NCI-H69 (cell line): ENCODE measurements at regions not wholly inside any gene's neighbourhood (a gene's known extent, or its start where the extent isn't known, plus 50 kb on each side); places are given as distances from the start of the nearest gene placed in this dataset.
"Not testable (repeated sequence)": the region's sequence is repeated elsewhere in the genome, so short reads cannot be mapped to it uniquely, and the experiment has no call there.

Source experiments
- DNase-seq: peaks from one replicate; lab custom pipeline; 2025; lab: John Stamatoyannopoulos, UW

DNA sequence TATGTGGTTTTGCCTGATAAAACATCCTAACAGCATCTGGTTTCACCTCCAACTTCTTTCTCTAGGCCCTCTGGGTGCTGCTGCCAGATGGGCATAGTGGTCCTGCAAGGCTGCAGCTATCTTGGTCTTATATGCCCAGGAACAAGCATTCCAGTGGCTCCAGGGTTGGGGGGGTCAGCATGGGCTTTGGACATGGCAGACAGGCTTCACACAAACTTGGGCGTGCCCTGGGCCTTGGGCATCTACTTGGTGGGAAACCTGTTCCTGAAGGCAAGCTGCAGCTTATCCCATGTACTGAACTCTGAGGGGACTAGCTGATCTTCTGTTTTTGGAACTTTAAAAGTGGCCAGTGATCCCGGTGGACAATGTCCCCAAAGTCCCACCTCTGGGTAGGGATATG, 54.9 kb upstream of the ZNF678 start:
- DNase-seq, result no peak

DNA sequence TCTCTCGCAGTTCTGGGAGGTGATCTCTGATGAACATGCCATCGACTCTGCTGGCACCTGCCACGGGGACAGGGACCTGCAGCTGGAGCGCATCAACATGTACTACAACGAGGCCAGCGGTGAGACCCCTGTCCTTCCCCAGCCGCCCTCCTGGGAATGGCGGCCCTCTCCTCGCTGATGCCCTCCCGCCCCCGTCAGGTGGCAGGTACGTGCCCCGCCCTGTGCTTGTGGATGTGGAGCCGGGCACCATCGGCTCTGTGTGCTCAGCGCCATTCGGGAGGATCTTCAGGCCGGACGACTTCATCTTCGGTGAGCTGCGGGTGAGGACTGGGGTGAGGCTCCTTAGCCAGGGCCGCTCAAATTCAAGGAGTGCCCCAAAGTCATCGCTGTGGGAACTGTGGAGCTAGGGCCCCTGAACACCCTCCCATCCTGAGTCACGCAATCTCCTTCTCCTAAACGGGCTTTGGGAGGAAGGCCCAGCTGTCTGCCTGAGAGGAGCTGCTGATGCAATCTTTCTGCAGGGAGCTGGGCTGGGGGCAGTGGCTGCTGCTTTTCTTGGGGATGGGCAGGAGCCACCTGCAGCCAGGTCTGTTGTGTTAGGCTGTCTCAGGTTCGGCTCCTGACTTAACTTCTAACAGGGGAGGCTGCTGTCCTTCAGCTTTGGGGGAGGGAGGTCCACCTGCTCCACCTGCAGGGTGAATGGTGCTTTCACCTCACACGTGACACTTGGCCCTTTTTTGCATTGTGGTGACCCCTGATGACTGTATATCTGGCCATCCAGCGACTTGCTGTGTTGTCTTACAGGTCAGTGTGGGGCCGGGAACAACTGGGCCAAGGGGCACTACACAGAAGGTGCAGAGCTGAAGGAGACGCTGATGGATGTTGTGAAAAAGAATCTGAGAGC, 56.6 kb upstream of the ZNF678 start:
- DNase-seq, result not testable (repeated sequence)

DNA sequence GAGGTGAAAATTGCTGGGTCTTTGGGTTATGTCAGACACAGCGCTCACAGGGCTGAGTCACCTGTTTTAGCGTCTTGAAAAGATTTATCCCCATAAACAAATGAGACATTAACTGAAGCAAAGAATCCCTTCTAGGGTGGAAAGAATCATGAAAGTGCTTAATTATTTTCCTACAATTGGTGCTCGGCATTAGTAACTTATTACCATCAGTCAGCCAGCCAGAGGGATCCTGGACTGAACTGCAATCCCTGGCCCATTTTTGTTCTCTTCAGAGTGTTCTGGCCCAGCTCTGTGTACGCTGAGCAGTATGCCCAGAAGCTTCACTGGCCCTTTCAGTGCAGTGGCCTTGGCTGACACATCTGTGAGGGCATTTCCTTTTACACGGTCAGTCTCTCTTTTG, 67.3 kb upstream of the ZNF678 start:
- not testable (repeated sequence) for DNase-seq

DNA sequence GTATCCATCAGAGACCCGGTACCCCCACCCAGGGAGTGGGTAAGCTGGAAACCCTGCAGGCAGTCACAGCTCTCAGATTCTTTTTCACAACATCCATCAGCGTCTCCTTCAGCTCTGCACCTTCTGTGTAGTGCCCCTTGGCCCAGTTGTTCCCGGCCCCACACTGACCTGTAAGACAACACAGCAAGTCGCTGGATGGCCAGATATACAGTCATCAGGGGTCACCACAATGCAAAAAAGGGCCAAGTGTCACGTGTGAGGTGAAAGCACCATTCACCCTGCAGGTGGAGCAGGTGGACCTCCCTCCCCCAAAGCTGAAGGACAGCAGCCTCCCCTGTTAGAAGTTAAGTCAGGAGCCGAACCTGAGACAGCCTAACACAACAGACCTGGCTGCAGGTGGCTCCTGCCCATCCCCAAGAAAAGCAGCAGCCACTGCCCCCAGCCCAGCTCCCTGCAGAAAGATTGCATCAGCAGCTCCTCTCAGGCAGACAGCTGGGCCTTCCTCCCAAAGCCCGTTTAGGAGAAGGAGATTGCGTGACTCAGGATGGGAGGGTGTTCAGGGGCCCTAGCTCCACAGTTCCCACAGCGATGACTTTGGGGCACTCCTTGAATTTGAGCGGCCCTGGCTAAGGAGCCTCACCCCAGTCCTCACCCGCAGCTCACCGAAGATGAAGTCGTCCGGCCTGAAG, 69.3 kb upstream of the ZNF678 start:
- DNase-seq, result not testable (repeated sequence)

DNA sequence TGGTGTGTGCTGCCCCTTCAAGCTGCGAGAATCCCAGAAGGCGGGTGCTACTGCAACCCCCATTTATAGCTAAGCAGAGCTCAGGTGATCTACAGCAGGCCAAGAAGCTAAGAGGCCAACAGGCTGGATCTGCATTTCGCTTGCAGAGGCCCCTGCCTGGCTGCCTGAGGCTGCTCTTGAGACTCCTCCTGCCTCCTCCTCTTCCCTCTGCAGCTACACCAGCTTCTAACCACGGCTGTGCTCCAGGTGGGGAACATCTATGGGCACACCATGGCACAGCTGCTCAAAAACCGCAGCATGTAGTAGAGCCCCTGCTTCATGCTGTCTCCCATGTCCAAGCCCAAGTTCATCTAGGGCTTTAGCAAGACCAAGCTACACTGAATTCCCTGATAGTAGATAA, 72.9 kb upstream of the ZNF678 start:
- DNase-seq, result no peak

DNA sequence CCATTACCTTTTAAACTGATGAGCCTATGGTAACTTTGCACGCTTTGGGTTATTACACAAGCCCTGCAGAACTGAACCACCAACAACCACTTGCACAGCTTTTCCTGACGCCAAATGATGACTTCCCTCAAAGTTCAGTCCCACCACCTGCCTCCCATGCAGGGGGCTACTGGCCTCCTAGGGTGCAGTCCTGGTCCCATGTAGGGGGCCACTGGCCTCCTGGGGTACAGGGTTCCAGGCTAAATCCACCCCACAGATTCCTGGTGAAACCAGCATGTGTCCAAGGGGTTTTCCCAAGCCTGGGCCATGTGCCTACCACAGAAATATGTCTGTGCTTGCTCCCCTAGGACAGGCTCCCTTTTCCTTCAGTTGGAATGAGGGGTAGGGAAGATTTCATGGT, 73.4 kb upstream of the ZNF678 start:
- DNase-seq, result no peak

DNA sequence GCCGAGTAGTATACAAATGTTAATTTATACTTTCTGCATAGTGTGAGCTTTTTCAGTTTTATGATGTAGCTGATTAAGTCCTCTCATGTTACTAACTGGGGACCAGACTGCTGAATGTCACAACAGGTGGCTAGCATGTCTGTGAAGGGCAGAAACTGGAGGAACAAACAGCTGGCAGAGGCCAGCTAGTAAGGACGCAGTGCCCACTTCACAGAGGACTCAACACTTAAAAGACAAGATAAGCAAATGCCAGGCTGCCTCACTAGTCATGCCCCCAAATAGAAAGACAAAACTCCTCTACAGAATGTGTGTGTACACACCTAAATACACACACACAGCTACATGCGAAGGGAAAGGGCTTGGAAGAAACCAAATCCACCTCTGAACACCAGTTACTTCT, 73.8 kb upstream of the ZNF678 start:
- DNase-seq, result no peak

DNA sequence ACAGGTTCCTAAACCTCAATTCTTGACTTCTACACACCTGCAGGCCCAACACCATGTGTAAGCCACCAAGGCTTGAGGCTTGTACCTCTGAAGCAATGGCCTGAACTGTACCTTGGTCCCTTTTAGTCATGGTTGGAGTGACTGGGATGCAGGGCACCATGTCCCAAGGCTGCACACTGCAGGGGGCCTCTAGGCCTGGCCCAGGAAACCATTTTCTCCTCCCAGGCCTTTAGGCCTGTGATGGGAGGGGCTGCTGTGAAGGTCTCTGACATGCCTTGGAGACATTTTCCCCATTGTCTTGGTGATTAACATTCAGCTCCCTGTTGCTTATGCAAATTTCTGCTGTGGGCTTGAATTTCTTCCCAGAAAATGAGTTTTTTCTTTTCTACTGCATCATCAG, 75.8 kb upstream of the ZNF678 start:
- no peak for DNase-seq

DNA sequence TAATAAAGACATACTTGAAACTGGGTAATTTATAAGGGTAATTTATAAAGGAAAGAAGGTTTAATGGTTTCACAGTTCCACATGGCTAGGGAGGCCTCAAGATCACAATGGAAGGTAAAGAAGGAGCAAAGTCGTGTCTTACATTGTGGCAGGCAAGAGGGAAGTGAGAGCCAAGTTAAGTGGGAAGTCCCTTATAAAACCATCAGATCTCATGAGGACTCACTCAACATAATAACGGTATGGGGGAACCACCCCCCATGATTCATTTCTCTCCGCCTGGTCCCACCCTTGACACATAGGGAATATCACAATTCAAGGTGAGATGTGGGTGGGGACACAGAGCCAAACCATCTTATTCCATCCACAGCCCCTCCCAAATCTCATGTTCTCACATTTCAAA, 76.8 kb upstream of the ZNF678 start:
- no peak for DNase-seq

DNA sequence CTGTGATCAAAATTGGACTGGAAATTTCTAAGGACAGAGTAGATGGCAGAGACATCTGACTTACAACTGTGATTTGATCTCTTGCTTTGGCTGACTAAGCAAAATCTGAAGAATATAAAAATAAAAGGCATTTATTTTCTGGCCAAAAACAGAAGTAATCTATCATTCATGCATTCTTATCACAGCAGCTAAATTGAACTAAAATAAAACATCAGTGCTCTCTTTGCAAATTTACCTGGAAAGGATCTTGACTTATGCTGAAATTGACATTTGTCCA, 81.4 kb upstream of the ZNF678 start:
- DNase-seq, result no peak

DNA sequence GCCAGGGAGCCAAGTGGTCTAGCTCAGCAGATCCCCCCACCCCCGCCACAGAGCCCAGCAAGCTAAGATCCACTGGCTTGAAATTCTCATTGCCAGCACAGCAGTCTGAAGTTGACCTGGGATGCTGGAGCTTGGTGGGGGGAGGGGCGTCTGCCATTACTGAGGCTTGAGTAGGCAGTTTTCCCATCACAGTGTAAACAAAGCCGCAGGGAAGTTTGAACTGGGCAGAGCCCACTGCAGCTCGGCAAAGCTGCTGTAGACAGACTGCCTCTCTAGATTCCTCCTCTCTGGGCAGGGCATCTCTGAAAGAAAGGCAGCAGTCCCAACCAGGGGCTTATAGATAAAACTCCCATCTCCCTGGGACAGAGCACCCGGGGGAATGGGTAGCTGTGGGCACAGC, 89.3 kb upstream of the ZNF678 start:
- peak; percentile 46 for DNase-seq

DNA sequence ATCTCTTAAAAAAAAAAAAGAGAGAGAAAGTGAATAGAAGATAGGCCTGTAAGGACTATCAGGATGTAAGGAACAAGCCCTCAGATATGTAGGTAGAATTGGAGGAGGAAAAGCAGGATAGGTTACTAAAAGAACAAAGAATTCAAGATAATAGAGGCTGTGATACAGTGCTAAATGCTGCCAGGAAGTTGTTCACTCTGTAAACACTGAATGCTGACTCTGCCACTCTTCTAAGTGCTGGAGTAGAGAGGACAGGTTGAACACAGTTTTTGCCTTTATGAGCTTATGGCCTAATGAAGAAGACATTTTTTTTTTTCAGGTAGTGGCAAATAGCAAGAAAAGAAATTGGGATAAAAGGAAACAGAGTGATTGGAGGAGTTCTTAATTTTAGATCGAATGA, 90.6 kb upstream of the ZNF678 start:
- no peak for DNase-seq

DNA sequence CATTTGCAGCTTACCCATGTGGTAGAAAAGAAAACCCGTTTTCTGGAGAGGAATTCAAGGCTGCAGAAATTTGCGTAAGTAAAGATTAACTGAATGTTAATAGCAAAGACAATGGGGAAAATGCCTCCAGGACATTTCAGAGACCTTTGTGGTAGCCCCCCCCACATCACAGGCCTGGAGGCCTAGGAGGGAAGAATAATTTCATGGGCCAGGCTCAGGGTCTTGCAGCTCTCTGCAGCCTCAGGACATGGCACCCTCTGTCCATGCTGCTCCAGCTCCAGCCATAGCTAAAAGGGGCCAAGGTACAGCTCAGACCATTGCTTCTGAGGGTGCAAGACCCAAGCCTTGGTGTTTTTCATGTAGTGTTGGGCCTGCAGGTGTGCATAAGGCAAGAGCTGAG, 92.7 kb upstream of the ZNF678 start:
- no peak for DNase-seq

DNA sequence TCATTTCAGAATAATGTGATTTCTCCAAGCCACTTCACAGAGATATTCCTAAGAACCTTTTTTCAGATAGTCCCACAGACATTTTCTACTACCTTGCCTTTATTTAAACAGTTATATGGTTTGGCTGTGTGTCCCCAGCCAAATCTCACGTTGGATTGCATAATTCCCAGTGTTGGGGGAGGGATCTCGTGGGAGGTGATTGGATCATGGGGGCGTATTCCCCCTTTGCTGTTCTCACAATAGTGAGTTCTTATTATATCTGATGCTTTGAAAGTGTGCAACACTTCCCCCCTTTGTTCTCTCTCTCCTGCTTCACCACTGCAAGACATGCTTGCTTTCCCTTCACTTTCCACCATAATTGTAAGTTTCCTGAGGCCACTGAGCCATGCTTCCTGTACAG, 93.6 kb upstream of the ZNF678 start:
- no peak for DNase-seq

DNA sequence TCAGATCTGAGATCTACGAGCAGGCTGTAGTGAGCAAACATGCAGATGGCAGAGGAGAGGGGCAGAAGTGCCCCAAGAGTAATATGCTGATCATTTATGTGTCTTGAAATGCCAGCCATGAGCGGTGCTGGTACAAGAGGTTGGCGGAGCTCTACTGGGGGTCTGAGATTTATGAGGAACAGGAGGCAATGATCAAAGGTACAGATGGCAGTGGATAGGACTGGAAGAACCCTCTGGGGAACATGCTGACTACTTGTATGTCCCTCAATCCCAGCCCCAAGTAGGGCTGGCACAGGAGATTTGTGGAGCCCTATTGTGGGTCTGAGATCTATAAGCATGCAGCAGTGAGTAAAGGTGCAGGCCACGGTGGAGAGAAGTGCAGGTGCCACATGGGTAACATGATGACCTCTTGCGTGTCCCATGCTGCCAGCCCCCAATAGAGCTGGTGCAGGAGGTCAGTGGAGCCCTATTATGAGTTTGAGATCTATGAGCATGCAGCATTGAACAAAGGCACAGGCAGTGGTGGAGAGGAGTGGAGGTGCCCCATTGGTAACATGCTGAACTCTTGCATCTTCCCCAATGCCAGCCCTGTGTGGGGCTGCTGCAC, 97.2 kb upstream of the ZNF678 start:
- no peak for DNase-seq

DNA sequence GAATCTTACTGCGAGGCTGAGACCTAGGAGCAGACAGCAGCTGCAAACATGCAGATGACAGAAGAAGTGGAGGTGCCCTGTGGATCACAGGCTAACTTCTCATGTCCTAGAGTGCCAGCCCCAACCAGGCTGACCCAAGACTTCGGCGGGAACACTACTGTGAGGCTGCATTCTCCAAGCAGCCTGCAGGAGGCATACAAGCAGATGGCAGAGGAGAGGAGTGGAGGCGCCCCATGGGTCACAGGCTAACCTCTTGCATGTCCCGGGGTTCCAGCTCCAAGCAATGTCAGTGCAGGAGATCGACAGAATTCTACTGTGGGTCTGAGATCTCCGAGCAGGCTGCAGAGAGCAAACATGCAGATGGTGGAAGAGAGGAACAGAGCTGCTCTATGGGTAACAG, 98.1 kb upstream of the ZNF678 start:
- DNase-seq, result no peak

DNA sequence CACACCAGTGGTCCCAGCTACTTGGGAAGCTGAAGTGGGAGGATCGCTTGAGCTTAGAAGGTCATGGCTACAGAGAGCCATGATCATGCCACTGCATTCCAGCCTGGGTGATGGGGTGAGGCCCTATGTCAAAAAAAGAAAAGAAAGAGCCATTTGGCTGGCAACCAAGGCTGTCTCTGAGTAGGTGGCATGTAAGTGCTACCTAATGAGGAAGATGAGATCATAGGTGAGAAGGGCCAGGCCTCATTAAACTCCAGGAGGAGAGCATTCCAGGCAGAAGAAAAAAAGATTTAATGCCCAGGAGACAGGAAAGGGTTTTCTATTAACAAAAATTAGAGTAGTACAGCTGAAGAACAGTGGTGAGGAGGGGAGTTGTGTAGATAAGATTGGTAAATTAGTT, 103.4 kb upstream of the ZNF678 start:
- peak; percentile 53 for DNase-seq

DNA sequence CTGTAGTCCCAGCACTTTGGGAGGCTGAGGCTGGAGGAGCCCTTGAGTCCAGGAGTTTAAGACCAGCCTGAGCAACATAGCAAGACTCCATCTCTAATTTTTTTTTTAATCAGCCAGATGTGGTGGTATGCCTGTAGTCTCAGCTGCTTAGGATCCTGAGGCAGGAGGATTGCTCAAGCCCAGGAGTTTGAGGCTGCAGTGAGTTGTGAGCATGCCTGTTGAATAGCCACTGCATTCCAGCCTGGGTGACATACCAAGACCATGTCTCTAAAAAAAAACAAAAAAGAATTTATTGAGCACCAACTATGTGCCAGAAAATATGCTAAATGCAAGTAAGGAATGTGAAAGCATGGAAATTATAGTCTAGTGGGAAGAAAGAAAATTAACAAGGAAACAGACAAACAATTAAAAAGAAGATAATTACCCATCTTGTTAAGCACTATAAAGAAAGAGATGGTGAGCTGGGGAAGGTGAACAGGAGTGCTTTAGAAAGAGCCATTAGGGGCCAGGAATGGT, 104.0 kb upstream of the ZNF678 start:
- DNase-seq, result no peak

DNA sequence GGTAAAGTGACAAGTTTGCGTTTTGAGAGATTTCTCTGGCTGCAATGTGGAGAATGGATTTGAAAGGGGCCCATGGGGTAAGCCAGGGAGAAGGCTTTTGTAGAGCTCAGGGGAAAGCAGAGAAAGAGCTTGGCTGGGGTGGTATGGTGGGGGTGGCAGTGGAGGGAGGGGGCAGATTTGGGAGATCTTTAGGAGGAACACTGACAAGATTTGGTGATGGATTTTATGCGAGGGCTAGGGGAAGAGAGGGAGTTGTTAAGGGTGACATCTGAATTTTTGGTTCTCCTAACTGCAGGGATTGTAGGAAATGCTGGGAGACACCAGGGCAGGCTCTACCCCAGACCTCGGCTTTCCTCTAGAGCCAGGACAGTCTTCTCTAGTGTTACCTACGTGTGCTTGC, 108.7 kb upstream of the ZNF678 start:
- no peak for DNase-seq

DNA sequence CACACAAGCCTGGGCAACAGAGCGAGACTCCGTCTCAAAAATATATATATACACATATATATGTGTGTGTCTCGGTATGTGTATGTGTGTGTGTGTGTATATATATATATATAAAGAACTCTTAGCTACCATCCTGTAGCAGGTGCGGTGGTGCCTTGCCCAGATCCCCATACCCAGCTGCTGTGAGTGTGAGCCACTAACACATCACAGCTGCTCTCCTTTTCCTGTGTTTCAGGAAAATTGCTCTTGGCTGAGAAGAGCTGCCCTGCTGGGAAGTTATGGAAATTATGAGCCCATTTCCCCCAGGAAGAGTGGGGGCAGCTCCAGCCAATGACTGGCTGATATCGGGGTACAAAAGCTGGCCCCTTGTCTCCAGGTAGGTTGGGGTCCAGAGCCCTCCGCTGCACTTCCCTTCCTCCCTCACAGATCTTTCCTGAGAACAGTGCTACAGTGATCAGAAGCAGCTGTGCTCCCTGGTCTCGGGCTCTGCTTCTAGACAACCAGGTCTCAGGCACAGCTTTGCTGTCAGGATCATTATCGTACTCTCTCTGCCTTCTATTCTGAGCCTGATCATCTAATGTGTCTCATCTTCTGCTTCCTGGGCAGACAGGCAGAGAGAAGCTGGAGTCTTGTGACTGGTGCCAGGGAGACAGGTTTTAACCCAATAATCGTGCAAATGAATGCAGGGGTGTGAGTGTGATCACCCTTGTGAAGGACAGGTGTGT, 109.6 kb upstream of the ZNF678 start:
- no peak for DNase-seq

DNA sequence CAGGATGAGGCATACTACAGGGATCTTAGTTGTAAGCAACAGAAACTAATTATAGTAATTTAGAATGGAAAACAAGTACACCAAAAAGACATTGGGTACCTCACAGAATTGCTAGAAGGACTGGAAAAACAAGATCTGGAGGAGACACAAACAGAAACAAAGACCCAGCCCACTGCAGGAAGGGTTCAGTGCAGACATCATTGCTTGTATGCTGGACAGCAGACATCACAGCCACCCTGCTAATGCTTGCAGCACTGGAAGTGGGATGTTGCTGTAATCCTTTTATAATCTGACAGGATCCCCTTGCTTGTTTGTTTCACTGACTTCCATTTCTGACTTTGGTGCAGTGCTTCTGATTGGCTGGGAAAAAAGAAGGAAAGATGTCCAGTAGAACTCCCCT, 111.4 kb upstream of the ZNF678 start:
- DNase-seq, result no peak

DNA sequence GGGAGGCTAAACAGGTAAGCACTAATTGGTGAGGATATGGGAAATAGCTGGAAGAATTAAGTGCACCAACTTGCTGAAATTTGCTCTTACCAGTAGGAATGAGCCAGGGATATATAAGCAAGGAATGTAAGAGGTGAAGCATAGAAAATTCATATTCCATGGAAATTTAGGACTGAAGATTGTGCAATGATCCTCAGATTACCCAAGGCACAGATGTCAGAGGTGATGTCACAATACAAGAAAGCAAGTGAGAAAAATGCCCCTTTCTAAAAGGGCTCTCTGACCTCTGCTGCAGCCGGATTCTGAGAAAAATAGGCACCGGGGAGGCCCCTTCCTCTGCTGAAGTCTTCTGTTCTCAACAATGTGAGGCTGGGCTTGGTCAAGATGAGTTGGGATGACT, 112.3 kb upstream of the ZNF678 start:
- no peak for DNase-seq

DNA sequence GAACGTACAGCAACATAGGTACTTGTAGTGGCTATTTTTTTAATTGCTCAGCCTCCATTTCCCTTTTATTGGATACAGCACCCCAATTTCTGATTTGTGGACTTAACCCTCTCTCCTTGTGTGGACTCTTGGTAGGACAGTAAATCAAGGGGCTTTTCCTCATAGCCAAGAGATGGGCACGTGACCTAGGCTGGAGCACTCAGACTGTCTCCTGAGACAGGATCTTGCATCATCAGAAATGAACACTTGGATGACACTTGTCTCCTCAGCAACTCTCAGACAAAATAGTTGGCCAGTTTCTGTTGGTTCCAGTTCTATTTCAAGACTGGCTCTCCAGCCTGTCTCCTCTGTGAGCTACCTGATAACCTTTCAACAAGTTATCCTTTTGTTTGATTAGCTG, 112.9 kb upstream of the ZNF678 start:
- no peak for DNase-seq
